Skeletal muscle satellite cell (primary cell): ENCODE measurements at regions not wholly inside any gene's neighbourhood (a gene's known extent, or its start where the extent isn't known, plus 50 kb on each side); places are given as distances from the start of the nearest gene placed in this dataset.
"Not testable (repeated sequence)": the region's sequence is repeated elsewhere in the genome, so short reads cannot be mapped to it uniquely, and the experiment has no call there.

Experiments
- H3K27me3 ChIP-seq: 2 replicates; pipeline ENCODE4 v1.7.0; 2013; ENCODE audit warnings: low read length; ENCODE audit not compliant: control insufficient read depth, insufficient read depth
- H3K36me3 ChIP-seq: 2 replicates; pipeline ENCODE4 v1.7.0; 2013; ENCODE audit warnings: mild to moderate bottlenecking, control low read depth, low read length; ENCODE audit not compliant: insufficient read depth
- H3K4me1 ChIP-seq: 2 replicates; pipeline ENCODE4 v1.7.0; 2013; ENCODE audit warnings: low read length; ENCODE audit not compliant: control insufficient read depth, insufficient read depth
- H3K4me2 ChIP-seq: 2 replicates; pipeline ENCODE4 v1.7.0; 2013; ENCODE audit warnings: mild to moderate bottlenecking, low read length
- H3K4me3 ChIP-seq: 2 replicates; pipeline ENCODE4 v1.7.0; 2013; ENCODE audit warnings: low read length
- H3K9ac ChIP-seq: 2 replicates; pipeline ENCODE4 v1.7.0; 2013; ENCODE audit warnings: mild to moderate bottlenecking, low read depth, low read length, moderate library complexity
- H3K9me3 ChIP-seq: replicated peaks from 2 replicates; pipeline ENCODE4 v1.7.0; 2013; ENCODE audit warnings: mild to moderate bottlenecking, control low read depth, low read length

GRCh38 chr9:89945133-89945532 is 340.3 kb downstream of the GADD45G start:
- no peak overlapping the region for H3K4me2 ChIP-seq
- H3K4me3 ChIP-seq = no peak overlapping the region
- H3K9ac ChIP-seq = no peak overlapping the region

GRCh38 chr9:89946741-89947140 is 341.9 kb downstream of the GADD45G start:
- Histone ChIP-seq H3K4me3 (no peak overlapping the region), H3K27me3 (no peaks in the 10 kb centered on the region), H3K9ac (no peak overlapping the region), H3K9me3 (no peaks in the 10 kb centered on the region), H3K4me1 (peaks cover 7% of the 10 kb centered on the region), H3K4me2 (no peak overlapping the region), H3K36me3 (no peaks in the 10 kb centered on the region)

More at GRCh38 chr9:89945133-89945532, 340.3 kb downstream of the GADD45G start:
- H3K4me1 ChIP-seq = peaks cover 17% of the 10 kb centered on the region
- H3K27me3 ChIP-seq = no peaks in the 10 kb centered on the region
- no peaks in the 10 kb centered on the region for H3K9me3 ChIP-seq
- no peaks in the 10 kb centered on the region for H3K36me3 ChIP-seq

GRCh38 chr9:89949111-89949510 is 344.3 kb downstream of the GADD45G start:
- no peaks in the 10 kb centered on the region for H3K9me3 ChIP-seq
- H3K9ac ChIP-seq = no peak overlapping the region
- H3K4me3 ChIP-seq = no peak overlapping the region
- no peak overlapping the region for H3K4me2 ChIP-seq
- no peaks in the 10 kb centered on the region for H3K36me3 ChIP-seq
- no peaks in the 10 kb centered on the region for H3K27me3 ChIP-seq
- H3K4me1 ChIP-seq = peaks cover 3% of the 10 kb centered on the region

- Histone ChIP-seq H3K4me3 (no peak overlapping the region), H3K36me3 (no peaks in the 10 kb centered on the region), H3K27me3 (no peaks in the 10 kb centered on the region), H3K4me1 (peaks cover 3% of the 10 kb centered on the region), H3K9ac (no peak overlapping the region), H3K4me2 (no peak overlapping the region), H3K9me3 (no peaks in the 10 kb centered on the region)
Measured at GRCh38 chr9:89951675-89952074, 346.9 kb downstream of the GADD45G start.

GRCh38 chr9:89952401-89952800 is 347.6 kb downstream of the GADD45G start:
- H3K4me1 ChIP-seq = peaks cover 3% of the 10 kb centered on the region
- no peaks in the 10 kb centered on the region for H3K36me3 ChIP-seq
- H3K27me3 ChIP-seq = no peaks in the 10 kb centered on the region
- no peak overlapping the region for H3K9ac ChIP-seq
- H3K4me3 ChIP-seq = no peak overlapping the region
- no peaks in the 10 kb centered on the region for H3K9me3 ChIP-seq
- H3K4me2 ChIP-seq = no peak overlapping the region

- H3K9me3 ChIP-seq, H3K4me2 ChIP-seq, H3K36me3 ChIP-seq, H3K4me1 ChIP-seq, H3K9ac ChIP-seq, H3K4me3 ChIP-seq, H3K27me3 ChIP-seq: not testable (repeated sequence)
Measured at GRCh38 chr9:89953263-89953662, 348.5 kb downstream of the GADD45G start.

- no peak overlapping the region for H3K4me3 ChIP-seq
- no peak overlapping the region for H3K4me2 ChIP-seq
- H3K9ac ChIP-seq = no peak overlapping the region
- H3K9me3 ChIP-seq = no peaks in the 10 kb centered on the region
- H3K36me3 ChIP-seq = no peaks in the 10 kb centered on the region
- peaks cover 3% of the 10 kb centered on the region for H3K4me1 ChIP-seq
- H3K27me3 ChIP-seq = no peaks in the 10 kb centered on the region
Measured at GRCh38 chr9:89953824-89954615, 349.2 kb downstream of the GADD45G start.

- H3K9me3 ChIP-seq = no peaks in the 10 kb centered on the region
- no peak overlapping the region for H3K4me2 ChIP-seq
- H3K36me3 ChIP-seq = no peaks in the 10 kb centered on the region
- H3K9ac ChIP-seq = no peak overlapping the region
- H3K27me3 ChIP-seq = no peaks in the 10 kb centered on the region
- H3K4me1 ChIP-seq = peaks cover 3% of the 10 kb centered on the region
- no peak overlapping the region for H3K4me3 ChIP-seq
Measured at GRCh38 chr9:89955144-89955543, 350.3 kb downstream of the GADD45G start.

GRCh38 chr9:89955626-89956025 is 350.8 kb downstream of the GADD45G start:
- H3K9me3 ChIP-seq = no peaks in the 10 kb centered on the region
- no peaks in the 10 kb centered on the region for H3K27me3 ChIP-seq
- no peaks in the 10 kb centered on the region for H3K36me3 ChIP-seq
- no peak overlapping the region for H3K4me2 ChIP-seq
- no peak overlapping the region for H3K4me3 ChIP-seq
- peaks cover 3% of the 10 kb centered on the region for H3K4me1 ChIP-seq
- no peak overlapping the region for H3K9ac ChIP-seq

GRCh38 chr9:89956331-89956730 is 351.5 kb downstream of the GADD45G start:
- Histone ChIP-seq H3K36me3 (no peaks in the 10 kb centered on the region), H3K9me3 (no peaks in the 10 kb centered on the region), H3K4me1 (peaks cover 5% of the 10 kb centered on the region), H3K9ac (no peak overlapping the region), H3K4me2 (no peak overlapping the region), H3K4me3 (no peak overlapping the region), H3K27me3 (no peaks in the 10 kb centered on the region)

- Histone ChIP-seq H3K36me3 (no peaks in the 10 kb centered on the region), H3K4me3 (no peak overlapping the region), H3K4me1 (peaks cover 11% of the 10 kb centered on the region), H3K9ac (no peak overlapping the region), H3K9me3 (no peaks in the 10 kb centered on the region), H3K4me2 (no peak overlapping the region), H3K27me3 (no peaks in the 10 kb centered on the region)
Measured at GRCh38 chr9:89956907-89957306, 352.1 kb downstream of the GADD45G start.

- Histone ChIP-seq H3K4me2 (no peak overlapping the region), H3K9ac (no peak overlapping the region), H3K9me3 (no peaks in the 10 kb centered on the region), H3K36me3 (no peaks in the 10 kb centered on the region), H3K4me1 (peaks cover 14% of the 10 kb centered on the region), H3K27me3 (no peaks in the 10 kb centered on the region), H3K4me3 (no peak overlapping the region)
Measured at GRCh38 chr9:89958086-89958485, 353.3 kb downstream of the GADD45G start.
